HEK293T (cell line): ENCODE measurements at regions not wholly inside any gene's neighbourhood (a gene's known extent, or its start where the extent isn't known, plus 50 kb on each side); places are given as distances from the start of the nearest gene placed in this dataset.

Source experiments
- CTCF ChIA-PET: fragments of 350-600 bp; formaldehyde crosslinking; extraction: SDS; loops from one replicate; lab custom pipeline; 2021; ENCODE audit warnings: antibody characterized with exemption, inconsistent platforms; lab: Yijun Ruan, JAX
- POLR2A ChIA-PET: fragments of 350-600 bp; formaldehyde crosslinking; extraction: SDS; loops from one replicate; lab custom pipeline; 2020; ENCODE audit warnings: antibody characterized with exemption, inconsistent platforms; lab: Yijun Ruan, JAX
- DNase-seq: peaks from one replicate; pipeline ENCODE4 v3.0.0; 2012; ENCODE audit warnings: mixed read lengths; ENCODE audit errors: extremely low spot score
- ARNT ChIP-seq: fragments of 450-650 bp; IDR thresholded peaks from 2 replicates; pipeline ENCODE4 v1.6.1; 2017; ENCODE audit warnings: mild to moderate bottlenecking
- BHLHE40 ChIP-seq: fragments of 450-650 bp; IDR thresholded peaks from 2 replicates; pipeline ENCODE4 v1.6.1; 2016; ENCODE audit warnings: mild to moderate bottlenecking, moderate library complexity, borderline replicate concordance
- CTBP1 ChIP-seq: fragments of 450-650 bp; IDR thresholded peaks from 2 replicates; pipeline ENCODE4 v1.6.1; 2016; ENCODE audit warnings: borderline replicate concordance
- ELF4 ChIP-seq: fragments of 450-650 bp; IDR thresholded peaks from 2 replicates; pipeline ENCODE4 v1.6.1; 2017; ENCODE audit warnings: antibody characterized with exemption
- FOXA1 ChIP-seq: fragments of 450-650 bp; IDR thresholded peaks from 2 replicates; pipeline ENCODE4 v1.6.1; 2016; ENCODE audit warnings: mild to moderate bottlenecking
- FOXK2 ChIP-seq: fragments of 450-650 bp; IDR thresholded peaks from 2 replicates; pipeline ENCODE4 v1.6.1; 2016; ENCODE audit warnings: mild to moderate bottlenecking
- FOXM1 ChIP-seq: fragments of 450-650 bp; IDR thresholded peaks from 2 replicates; pipeline ENCODE4 v1.6.1; 2017; ENCODE audit warnings: mild to moderate bottlenecking, borderline replicate concordance
- HDGF ChIP-seq: fragments of 450-650 bp; IDR thresholded peaks from 2 replicates; pipeline ENCODE4 v1.6.1; 2017; ENCODE audit warnings: antibody characterized with exemption, borderline replicate concordance
- L3MBTL2 ChIP-seq: fragments of 450-650 bp; conservative IDR thresholded peaks from 2 replicates; pipeline ENCODE4 v1.6.1; 2016; ENCODE audit warnings: mild to moderate bottlenecking
- LEF1 ChIP-seq: fragments of 450-650 bp; IDR thresholded peaks from 2 replicates; pipeline ENCODE4 v1.6.1; 2017; ENCODE audit warnings: mild to moderate bottlenecking, borderline replicate concordance
- NFRKB ChIP-seq: fragments of 450-650 bp; IDR thresholded peaks from 2 replicates; pipeline ENCODE4 v1.6.1; 2016; ENCODE audit warnings: mild to moderate bottlenecking, moderate library complexity
- PKNOX1 ChIP-seq: fragments of 450-650 bp; IDR thresholded peaks from 2 replicates; pipeline ENCODE4 v1.6.1; 2016
- SP1 ChIP-seq: fragments of 450-650 bp; IDR thresholded peaks from 2 replicates; pipeline ENCODE4 v1.6.1; 2017
- SUZ12 ChIP-seq: fragments of 450-650 bp; IDR thresholded peaks from 2 replicates; pipeline ENCODE4 v1.6.1; 2016; ENCODE audit warnings: mild to moderate bottlenecking
- TARDBP ChIP-seq: fragments of 450-650 bp; IDR thresholded peaks from 2 replicates; pipeline ENCODE4 v1.6.1; 2016
- ZNF384 ChIP-seq: fragments of 450-650 bp; IDR thresholded peaks from 2 replicates; pipeline ENCODE4 v1.6.1; 2016

DNA sequence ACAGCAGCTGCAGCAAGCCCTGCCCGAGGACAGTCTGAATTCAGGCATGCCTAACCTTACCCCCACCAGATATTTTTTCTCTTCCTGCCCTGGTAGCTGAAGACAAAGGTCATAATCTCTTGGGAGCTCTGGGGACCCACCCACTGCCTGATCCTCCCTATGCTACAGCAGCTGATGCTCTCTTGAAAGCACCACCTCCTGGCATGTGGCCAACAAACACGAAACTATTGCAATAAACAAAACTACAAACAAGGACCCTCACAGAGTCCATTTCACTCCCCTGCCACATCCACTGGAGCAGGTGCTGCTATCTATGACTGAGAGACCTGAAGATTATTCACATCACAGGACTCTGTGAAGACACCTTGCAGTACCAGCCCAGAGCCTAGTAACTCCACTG is 238.5 kb upstream of the HS3ST5 start:
- ChIA-PET CTCF (no interaction called here), POLR2A (no interaction called here)
- no peak for DNase-seq
- TF ChIP-seq LEF1 (no peak), BHLHE40 (no peak), SUZ12 (no peak), L3MBTL2 (no peak), HDGF (no peak), FOXM1 (no peak), ELF4 (no peak), SP1 (no peak), PKNOX1 (no peak), NFRKB (no peak)

DNA sequence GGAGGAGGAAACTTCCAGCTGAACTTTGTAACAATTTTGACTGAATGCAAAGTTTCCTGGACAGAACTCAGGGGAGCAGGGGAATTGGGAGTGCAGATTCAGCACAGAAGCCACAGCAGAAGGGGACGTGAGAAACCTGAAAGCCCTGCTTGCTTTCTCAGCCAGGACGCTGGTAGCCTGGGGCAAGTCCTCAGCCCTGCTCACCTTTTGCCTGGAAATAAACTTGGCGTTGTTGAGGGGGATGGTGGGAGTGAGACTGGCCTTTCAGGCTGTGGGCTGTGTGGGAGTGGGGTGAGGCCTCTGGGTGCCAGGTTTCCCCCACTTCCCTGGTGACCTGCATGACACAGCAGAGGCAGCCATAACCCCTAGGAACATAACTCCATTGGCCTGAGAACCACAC is 238.1 kb upstream of the HS3ST5 start:
- no peak for DNase-seq
- CTCF ChIA-PET, result no interaction called here
- TF ChIP-seq ARNT (no peak), ELF4 (no peak), BHLHE40 (no peak), TARDBP (no peak), SP1 (no peak), L3MBTL2 (no peak)
- POLR2A ChIA-PET, result no interaction called here

- ChIA-PET POLR2A (no interaction called here), CTCF (no interaction called here)
- no peak for TF ChIP-seq ELF4
- no peak for TF ChIP-seq FOXA1
- TF ChIP-seq LEF1, result no peak
- no peak for DNase-seq
Observed at GRCh38 chr6:114579486-114579885, 236.7 kb upstream of the HS3ST5 start.

- ChIA-PET POLR2A (no interaction called here), CTCF (no interaction called here)
- DNase-seq, result no peak
- TF ChIP-seq LEF1 (no peak), FOXA1 (no peak), PKNOX1 (no peak), SUZ12 (no peak), HDGF (no peak), ARNT (no peak), FOXK2 (no peak), NFRKB (no peak), FOXM1 (no peak), L3MBTL2 (no peak), ZNF384 (no peak), CTBP1 (no peak), SP1 (no peak), TARDBP (no peak), BHLHE40 (no peak)
Observed at GRCh38 chr6:114577109-114577508, 234.3 kb upstream of the HS3ST5 start.

DNA sequence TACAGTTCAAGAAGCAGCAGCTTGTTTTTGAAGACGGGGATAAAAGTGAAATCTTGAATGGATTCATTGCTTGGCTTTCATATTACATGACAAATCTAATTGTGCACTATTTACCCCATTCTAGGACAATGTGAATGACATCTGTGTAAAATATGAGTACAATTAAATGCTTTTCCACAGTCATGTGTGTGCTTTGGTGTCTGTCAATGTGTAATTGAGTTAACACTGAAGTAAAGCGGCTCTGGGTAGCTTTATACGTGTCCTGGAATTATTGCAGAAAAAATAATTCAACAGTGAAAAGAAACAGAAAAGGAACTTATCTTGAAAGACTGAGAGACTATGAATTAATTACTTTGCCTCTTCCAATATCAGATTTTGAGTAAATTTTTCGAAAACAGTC is 233.5 kb upstream of the HS3ST5 start:
- no peak for DNase-seq
- ChIA-PET CTCF (no interaction called here), POLR2A (no interaction called here)
- no peak for TF ChIP-seq SP1
- no peak for TF ChIP-seq ARNT

DNA sequence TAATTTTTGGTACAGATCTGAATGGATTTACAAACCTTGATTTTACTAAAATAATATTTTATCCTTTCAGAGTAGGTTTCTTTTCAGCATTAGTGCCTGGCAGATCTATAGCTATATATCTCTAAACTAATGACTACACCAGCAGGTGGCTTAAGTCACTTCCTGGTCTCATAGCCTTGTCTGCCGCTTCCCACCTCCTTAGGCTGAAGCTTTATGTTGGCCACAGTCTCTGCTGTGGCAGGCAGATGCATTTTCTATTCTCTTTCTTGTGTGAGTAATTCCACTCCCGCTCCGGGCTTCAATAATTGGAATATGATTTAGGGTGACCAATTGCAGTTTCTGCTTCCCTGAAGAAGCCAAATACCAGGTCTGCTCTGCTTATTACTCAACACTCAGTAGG is 226.8 kb upstream of the HS3ST5 start:
- TF ChIP-seq ZNF384 (no peak), L3MBTL2 (no peak), ELF4 (no peak), PKNOX1 (no peak), NFRKB (no peak), FOXM1 (no peak), FOXA1 (no peak), CTBP1 (no peak), SUZ12 (no peak), SP1 (no peak), HDGF (no peak), BHLHE40 (no peak), ARNT (no peak), FOXK2 (no peak), LEF1 (no peak)
- POLR2A ChIA-PET, result no interaction called here
- CTCF ChIA-PET, result interaction anchor here (0.6 kb wide), 1 partner anchor 599 kb away, joined by 3 read pairs; the partner anchor contains the start of gene HDAC2
- DNase-seq, result peak; percentile 24

DNA sequence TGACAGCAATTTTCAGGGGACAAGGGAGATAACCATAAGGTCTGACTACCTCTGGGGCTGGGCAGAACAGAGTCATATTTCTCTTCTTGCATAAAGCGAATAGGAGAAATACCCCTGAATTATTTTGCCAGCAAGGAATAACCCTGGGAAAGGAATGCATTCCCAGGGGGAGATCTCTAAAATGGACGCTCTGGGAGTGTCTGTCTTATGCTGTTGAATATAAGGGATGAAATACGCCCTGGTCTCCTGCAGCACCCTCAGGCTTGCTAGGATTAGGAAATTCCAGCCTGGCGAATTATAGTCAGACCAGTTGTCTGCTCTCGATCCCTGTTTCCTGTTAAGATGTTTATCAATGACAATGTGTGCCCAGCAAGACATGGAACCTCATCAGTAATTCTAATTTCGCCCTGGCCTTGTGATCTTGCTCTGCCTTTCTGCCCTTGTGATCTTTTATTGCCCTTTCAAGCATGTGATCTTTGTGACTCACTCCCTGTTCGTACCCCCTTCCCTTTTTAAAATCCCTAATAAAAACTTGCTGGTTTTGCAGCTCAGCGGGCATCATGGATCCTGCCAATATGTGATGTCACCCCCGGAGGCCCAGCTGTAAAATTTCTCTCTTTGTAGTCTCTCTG is 221.6 kb upstream of the HS3ST5 start:
- no peak for DNase-seq
- POLR2A ChIA-PET, result no interaction called here
- CTCF ChIA-PET, result no interaction called here
- TF ChIP-seq TARDBP (no peak), SP1 (no peak), CTBP1 (no peak), FOXA1 (no peak), ARNT (no peak), ELF4 (no peak), FOXK2 (no peak), ZNF384 (no peak), FOXM1 (no peak)
